ENCODE measurements at regions not wholly inside any gene's neighbourhood (a gene's known extent, or its start where the extent isn't known, plus 50 kb on each side); places are given as distances from the start of the nearest gene placed in this dataset.

- Histone ChIP-seq H3K27me3 (ENCODE audit: low read length) (no peaks in the 10 kb centered on the region), H3K4me2 (ENCODE audit: low read length) (no peak overlapping the region), H3K4me3 (ENCODE audit: low read length) (no peak overlapping the region), H3K36me3 (ENCODE audit: low read depth, low read length) (no peaks in the 10 kb centered on the region), H3K79me2 (ENCODE audit: low read length) (no peaks in the 10 kb centered on the region), H3F3A (ENCODE audit: low read length, unreplicated experiment) (no peaks in the 10 kb centered on the region), H3K9me2 (replicated peaks; ENCODE audit: low read length) (no peaks in the 10 kb centered on the region), H3K27ac (ENCODE audit: low read length) (no peak overlapping the region), H3K9ac (ENCODE audit: low read length) (no peak overlapping the region), H3K9me3 (ENCODE audit: low read length) (no peaks in the 10 kb centered on the region), H3K4me1 (ENCODE audit: insufficient read depth, low read length) (peaks cover 10% of the 10 kb centered on the region), H4K20me1 (ENCODE audit: low read length) (no peaks in the 10 kb centered on the region), H2AFZ (ENCODE audit: low read length) (no peak overlapping the region)
- TF ChIP-seq CTCF (conservative IDR thresholded peaks at IDR 0.05; ENCODE audit: low read depth, low read length) (no peak), EZH2 (IDR thresholded peaks at IDR 0.05; ENCODE audit: low read length, unreplicated experiment) (no peak), EZH2phosphoT487 (IDR thresholded peaks at IDR 0.05; ENCODE audit: borderline replicate concordance, low read length) (no peak)
- no TSS peak for BruUV-seq (replicated peaks)
- intact Hi-C loops (cut with micrococcal nuclease), result no loop called here
- ATAC-seq, result no peak
- CTCF ChIA-PET, result no interaction called here
- POLR2A ChIA-PET (ENCODE audit: unreplicated experiment), result no interaction called here
- DNase-seq, result no peak
Observed at GRCh38 chr10:4136121-4136520, 351.1 kb upstream of the KLF6 start.

DNA sequence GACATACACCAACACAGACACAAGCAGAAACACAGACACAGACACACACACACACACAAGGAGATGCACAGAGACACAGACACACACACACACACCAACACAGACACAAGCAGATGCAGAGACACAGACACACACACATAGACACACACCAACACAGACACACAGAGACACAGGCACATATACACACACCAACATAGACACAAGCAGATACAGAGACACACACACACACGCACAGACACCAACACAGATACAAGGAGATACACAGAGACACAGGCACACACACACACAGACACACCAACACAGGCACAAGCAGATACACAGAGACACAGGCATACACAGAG is 347.2 kb upstream of the KLF6 start:
- no TSS peak for BruUV-seq (replicated peaks)
- H2AFZ ChIP-seq (ENCODE audit: low read length), result no peak overlapping the region
- POLR2A ChIA-PET (ENCODE audit: unreplicated experiment), result no interaction called here
- no peaks in the 10 kb centered on the region for H3K27me3 ChIP-seq (ENCODE audit: low read length)
- ATAC-seq (no peak), DNase-seq (no peak)
- TF ChIP-seq EZH2phosphoT487 (IDR thresholded peaks at IDR 0.05; ENCODE audit: borderline replicate concordance, low read length), result no peak
- no peak for TF ChIP-seq EZH2 (IDR thresholded peaks at IDR 0.05; ENCODE audit: low read length, unreplicated experiment)
- no peak for TF ChIP-seq CTCF (conservative IDR thresholded peaks at IDR 0.05; ENCODE audit: low read depth, low read length)
- no peaks in the 10 kb centered on the region for H4K20me1 ChIP-seq (ENCODE audit: low read length)
- peak overlapping the region; percentile 37; the same call in 1 of the 2 replicates for H3K4me2 ChIP-seq (ENCODE audit: low read length)
- CTCF ChIA-PET, result no interaction called here
- peak overlapping the region; percentile 51 for H3K27ac ChIP-seq (ENCODE audit: low read length)
- H3K9me3 ChIP-seq (ENCODE audit: low read length), result no peaks in the 10 kb centered on the region
- intact Hi-C loops (cut with micrococcal nuclease), result loop anchor here (5.0 kb wide), 2 partner anchors 65 to 150 kb away; no protein-coding TSS in a partner anchor
- no peaks in the 10 kb centered on the region for H3K79me2 ChIP-seq (ENCODE audit: low read length)
- peak overlapping the region; percentile 33 for H3K9ac ChIP-seq (ENCODE audit: low read length)
- no peaks in the 10 kb centered on the region for H3F3A ChIP-seq (ENCODE audit: low read length, unreplicated experiment)
- no peaks in the 10 kb centered on the region for H3K36me3 ChIP-seq (ENCODE audit: low read depth, low read length)
- H3K9me2 ChIP-seq (replicated peaks; ENCODE audit: low read length), result no peaks in the 10 kb centered on the region
- H3K4me1 ChIP-seq (ENCODE audit: insufficient read depth, low read length), result peaks cover 31% of the 10 kb centered on the region
- H3K4me3 ChIP-seq (ENCODE audit: low read length), result no peak overlapping the region

GRCh38 chr10:4131407-4132215 is 346.6 kb upstream of the KLF6 start:
- Histone ChIP-seq H3F3A (ENCODE audit: low read length, unreplicated experiment) (no peaks in the 10 kb centered on the region), H4K20me1 (ENCODE audit: low read length) (no peaks in the 10 kb centered on the region), H3K27ac (ENCODE audit: low read length) (peak overlapping the region; percentile 60), H2AFZ (ENCODE audit: low read length) (no peak overlapping the region), H3K27me3 (ENCODE audit: low read length) (no peaks in the 10 kb centered on the region), H3K9me3 (ENCODE audit: low read length) (no peaks in the 10 kb centered on the region), H3K9ac (ENCODE audit: low read length) (peak overlapping the region; percentile 52), H3K4me1 (ENCODE audit: insufficient read depth, low read length) (peaks cover 31% of the 10 kb centered on the region), H3K4me3 (ENCODE audit: low read length) (peak overlapping the region; percentile 44), H3K79me2 (ENCODE audit: low read length) (no peaks in the 10 kb centered on the region), H3K36me3 (ENCODE audit: low read depth, low read length) (no peaks in the 10 kb centered on the region), H3K9me2 (replicated peaks; ENCODE audit: low read length) (no peaks in the 10 kb centered on the region), H3K4me2 (ENCODE audit: low read length) (peak overlapping the region; percentile 67)
- intact Hi-C loops (cut with micrococcal nuclease), result loop anchor here (5.0 kb wide), 2 partner anchors 64 to 151 kb away; no protein-coding TSS in a partner anchor
- TF ChIP-seq EZH2phosphoT487 (IDR thresholded peaks at IDR 0.05; ENCODE audit: borderline replicate concordance, low read length), result no peak
- TF ChIP-seq CTCF (conservative IDR thresholded peaks at IDR 0.05; ENCODE audit: low read depth, low read length), result no peak
- TF ChIP-seq EZH2 (IDR thresholded peaks at IDR 0.05; ENCODE audit: low read length, unreplicated experiment), result no peak
- peak; percentile 91 for ATAC-seq
- BruUV-seq (replicated peaks), result no TSS peak
- ChIA-PET POLR2A (ENCODE audit: unreplicated experiment) (no interaction called here), CTCF (no interaction called here)
- DNase-seq, result peak; percentile 66

Measured in PC-3 (cell line).